ENCODE measurements at regions not wholly inside any gene's neighbourhood (a gene's known extent, or its start where the extent isn't known, plus 50 kb on each side); places are given as distances from the start of the nearest gene placed in this dataset.

- no peak for TF ChIP-seq CTCF (IDR thresholded peaks at IDR 0.05; ENCODE audit: low read depth, low read length)
- H3K4me3 ChIP-seq (ENCODE audit: low read depth, low read length) = no peak overlapping the region
- no peak for DNase-seq (ENCODE audit: low read depth, low spot score)
- in situ Hi-C loops (cut with HindIII; ENCODE audit: low sequenced_read_pairs) = no loop called here
Observed at GRCh38 chr2:129457277-129457818, 522.1 kb upstream of the RAB6C start.

DNA sequence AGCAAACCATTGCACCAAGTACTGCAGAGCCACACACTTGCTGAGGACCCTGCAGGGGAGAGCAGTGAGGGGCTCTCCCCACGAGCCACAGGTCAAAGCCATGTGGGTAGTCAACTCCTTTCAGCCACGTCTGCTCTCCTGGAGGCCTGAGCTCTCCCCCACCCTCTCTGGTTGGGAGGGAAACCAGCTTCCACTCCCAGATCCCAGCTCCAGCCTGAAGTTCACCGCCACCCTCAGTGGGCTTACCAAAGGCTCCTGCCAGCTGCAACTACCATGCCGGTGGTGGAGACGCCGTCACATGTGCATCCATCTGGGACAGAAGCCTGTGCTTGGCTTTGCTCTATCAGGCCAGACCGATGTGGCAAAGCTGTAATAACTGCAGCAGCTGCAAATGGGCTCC is 521.5 kb upstream of the RAB6C start:
- no peak for DNase-seq (ENCODE audit: low read depth, low spot score)
- no peak overlapping the region for H3K4me3 ChIP-seq (ENCODE audit: low read depth, low read length)
- in situ Hi-C loops (cut with HindIII; ENCODE audit: low sequenced_read_pairs) = no loop called here
- TF ChIP-seq CTCF (IDR thresholded peaks at IDR 0.05; ENCODE audit: low read depth, low read length) = no peak

DNA sequence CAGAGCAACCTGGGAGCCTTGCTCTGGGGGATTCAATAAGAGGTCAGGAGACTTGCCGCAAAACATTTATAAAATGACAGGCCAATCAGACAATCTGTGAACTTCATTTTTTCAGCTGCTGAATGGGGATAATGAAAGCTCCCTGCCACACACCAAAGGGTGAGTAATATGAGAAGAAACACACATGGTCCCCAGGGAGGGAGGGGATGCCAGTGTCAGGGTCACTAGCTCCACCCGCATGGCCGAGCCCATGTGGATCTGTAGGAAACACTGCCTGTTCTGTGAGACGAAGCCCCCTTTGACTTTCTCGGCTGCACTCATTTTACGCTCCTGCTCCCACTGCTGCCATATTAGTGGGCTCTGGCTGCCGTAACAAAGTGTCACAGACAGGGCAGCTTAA is 521.0 kb upstream of the RAB6C start:
- TF ChIP-seq CTCF (IDR thresholded peaks at IDR 0.05; ENCODE audit: low read depth, low read length) = no peak
- in situ Hi-C loops (cut with HindIII; ENCODE audit: low sequenced_read_pairs) = no loop called here
- no peak overlapping the region for H3K4me3 ChIP-seq (ENCODE audit: low read depth, low read length)
- no peak for DNase-seq (ENCODE audit: low read depth, low spot score)

DNA sequence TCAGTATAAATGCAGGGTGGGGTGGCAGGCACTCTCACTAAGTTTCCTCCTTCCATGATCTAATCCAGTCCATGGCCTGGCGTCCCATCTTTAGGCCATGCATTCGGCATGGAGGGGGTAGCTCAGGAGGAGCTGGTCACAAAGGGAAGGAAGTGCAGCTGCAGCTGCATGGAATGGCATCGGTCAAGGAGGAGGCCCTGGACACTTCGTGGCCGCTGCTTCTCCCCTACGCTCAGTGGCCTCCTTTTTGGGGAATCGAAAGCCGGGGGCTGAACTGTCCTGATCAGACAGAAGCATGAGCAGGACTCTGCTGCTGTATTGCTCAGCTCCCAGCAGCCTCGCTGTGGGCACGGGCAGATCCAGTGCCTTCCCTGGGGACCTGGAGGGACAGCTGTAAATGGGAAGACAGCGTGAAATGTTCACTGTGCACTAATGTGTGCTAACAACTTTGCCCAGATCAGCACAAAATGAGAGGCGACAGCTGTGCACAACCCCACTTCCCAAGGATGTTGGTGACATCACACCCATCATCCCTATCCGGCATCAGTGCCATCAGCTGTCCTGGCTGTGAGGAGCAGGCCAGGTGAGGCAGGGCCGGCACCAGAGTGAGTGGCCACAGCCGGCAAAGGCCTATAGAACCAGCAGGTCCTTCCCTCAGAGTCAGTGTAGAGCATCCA is 520.1 kb upstream of the RAB6C start:
- in situ Hi-C loops (cut with HindIII; ENCODE audit: low sequenced_read_pairs) = no loop called here
- TF ChIP-seq CTCF (IDR thresholded peaks at IDR 0.05; ENCODE audit: low read depth, low read length) = no peak
- DNase-seq (ENCODE audit: low read depth, low spot score) = no peak
- no peak overlapping the region for H3K4me3 ChIP-seq (ENCODE audit: low read depth, low read length)

DNA sequence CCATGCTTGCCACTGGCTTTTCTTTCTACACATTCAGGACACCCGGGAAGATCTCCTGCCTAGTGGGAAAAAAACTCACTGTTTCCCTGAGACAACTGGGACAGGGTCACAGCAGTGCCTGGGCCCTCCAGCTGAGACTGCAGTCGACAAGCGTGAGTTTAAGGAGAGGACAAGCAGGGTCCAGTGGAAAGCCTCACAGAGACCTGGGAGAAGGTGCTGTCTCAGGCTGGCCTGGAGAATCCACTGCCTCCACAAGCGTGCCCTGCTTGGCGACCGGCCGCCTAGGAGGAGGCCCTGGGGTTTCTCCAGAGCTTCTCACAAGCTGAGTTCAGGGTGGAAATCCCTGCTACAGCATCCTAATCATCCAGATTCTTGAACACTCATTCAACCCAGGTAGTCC is 519.6 kb upstream of the RAB6C start:
- no peak overlapping the region for H3K4me3 ChIP-seq (ENCODE audit: low read depth, low read length)
- in situ Hi-C loops (cut with HindIII; ENCODE audit: low sequenced_read_pairs) = no loop called here
- TF ChIP-seq CTCF (IDR thresholded peaks at IDR 0.05; ENCODE audit: low read depth, low read length) = no peak
- no peak for DNase-seq (ENCODE audit: low read depth, low spot score)

DNA sequence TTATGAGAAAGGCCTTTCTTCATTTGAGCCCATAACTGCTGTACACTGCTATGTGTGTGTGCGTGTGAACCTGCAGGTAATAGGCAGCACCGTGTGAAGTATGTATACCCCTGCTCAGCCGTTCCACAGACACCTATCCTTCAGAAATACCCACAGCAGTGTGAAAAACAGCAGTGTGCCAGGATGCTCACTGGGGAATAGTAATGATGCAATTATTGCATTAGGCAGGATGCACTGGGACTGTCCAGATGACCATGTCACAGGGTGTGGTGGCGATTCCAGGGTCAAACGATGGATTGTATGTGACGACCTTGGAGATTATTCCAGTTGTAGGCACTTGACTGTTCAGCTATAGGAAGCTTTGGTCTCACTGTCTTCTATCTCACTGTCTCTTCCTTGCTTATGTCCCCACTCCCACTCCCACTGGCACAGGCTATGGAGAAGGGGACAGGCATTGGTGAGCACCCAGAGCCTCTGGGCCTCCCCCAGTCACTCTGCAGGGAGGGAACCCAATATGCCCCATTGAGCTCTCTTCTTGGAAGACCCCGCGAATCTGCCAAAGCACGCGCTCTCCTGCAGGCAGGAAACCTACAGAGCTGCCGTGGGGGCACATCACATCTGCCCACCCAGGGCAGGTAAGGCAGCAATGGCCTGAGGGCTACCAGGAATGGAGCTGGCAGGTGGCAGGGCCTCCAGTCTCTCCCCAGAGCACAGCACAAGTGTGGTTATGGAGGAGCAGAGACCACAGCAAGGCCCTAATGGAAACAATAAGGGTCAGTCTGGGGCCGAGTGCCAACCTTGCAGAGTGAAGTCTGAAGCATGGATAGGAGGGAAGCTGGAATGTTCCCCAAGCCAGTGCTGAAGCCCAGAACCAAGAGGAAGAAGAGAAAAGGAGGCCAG is 518.9 kb upstream of the RAB6C start:
- in situ Hi-C loops (cut with HindIII; ENCODE audit: low sequenced_read_pairs) = no loop called here
- no peak overlapping the region for H3K4me3 ChIP-seq (ENCODE audit: low read depth, low read length)
- TF ChIP-seq CTCF (IDR thresholded peaks at IDR 0.05; ENCODE audit: low read depth, low read length) = no peak
- DNase-seq (ENCODE audit: low read depth, low spot score) = no peak
